C4-2B (cell line): ENCODE measurements at regions not wholly inside any gene's neighbourhood (a gene's known extent, or its start where the extent isn't known, plus 50 kb on each side); places are given as distances from the start of the nearest gene placed in this dataset.
"Not testable (repeated sequence)": the region's sequence is repeated elsewhere in the genome, so short reads cannot be mapped to it uniquely, and the experiment has no call there.

Experiments
- ZFX ChIP-seq: fragments of 450-650 bp; IDR thresholded peaks from 2 replicates; pipeline ENCODE4 v1.6.1; 2017
- TF ChIP-seq, protein P1 (sequence below): fragments of 450-650 bp; conservative IDR thresholded peaks from 2 replicates; pipeline ENCODE4 v1.5.1; 2017; ENCODE audit warnings: mild to moderate bottlenecking

GRCh38 chr17:22099633-22100032, 407.3 kb downstream of the KCNJ18 start:
- TF ChIP-seq, protein P1, sequence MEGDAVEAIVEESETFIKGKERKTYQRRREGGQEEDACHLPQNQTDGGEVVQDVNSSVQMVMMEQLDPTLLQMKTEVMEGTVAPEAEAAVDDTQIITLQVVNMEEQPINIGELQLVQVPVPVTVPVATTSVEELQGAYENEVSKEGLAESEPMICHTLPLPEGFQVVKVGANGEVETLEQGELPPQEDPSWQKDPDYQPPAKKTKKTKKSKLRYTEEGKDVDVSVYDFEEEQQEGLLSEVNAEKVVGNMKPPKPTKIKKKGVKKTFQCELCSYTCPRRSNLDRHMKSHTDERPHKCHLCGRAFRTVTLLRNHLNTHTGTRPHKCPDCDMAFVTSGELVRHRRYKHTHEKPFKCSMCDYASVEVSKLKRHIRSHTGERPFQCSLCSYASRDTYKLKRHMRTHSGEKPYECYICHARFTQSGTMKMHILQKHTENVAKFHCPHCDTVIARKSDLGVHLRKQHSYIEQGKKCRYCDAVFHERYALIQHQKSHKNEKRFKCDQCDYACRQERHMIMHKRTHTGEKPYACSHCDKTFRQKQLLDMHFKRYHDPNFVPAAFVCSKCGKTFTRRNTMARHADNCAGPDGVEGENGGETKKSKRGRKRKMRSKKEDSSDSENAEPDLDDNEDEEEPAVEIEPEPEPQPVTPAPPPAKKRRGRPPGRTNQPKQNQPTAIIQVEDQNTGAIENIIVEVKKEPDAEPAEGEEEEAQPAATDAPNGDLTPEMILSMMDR: not testable (repeated sequence)
- TF ChIP-seq ZFX: not testable (repeated sequence)
